Renal cortex interstitium (tissue), 11 donors: ENCODE measurements at regions not wholly inside any gene's neighbourhood (a gene's known extent, or its start where the extent isn't known, plus 50 kb on each side); places are given as distances from the start of the nearest gene placed in this dataset.

Experiments
- DNase-seq, 11 donors: peaks; one replicate each; pipeline ENCODE4 v3.0.0-alpha.2; 2013; ENCODE audit warnings: low read depth in 9 of 11, low spot score in 4 of 11; ENCODE audit errors: extremely low read depth in 1 of 11

GRCh38 chr14:104359969-104360442 lies 219.6 kb upstream of the C14orf180 start:
- DNase-seq = no peak

GRCh38 chr14:104360501-104360900 lies 219.1 kb upstream of the C14orf180 start:
- no peak for DNase-seq

- no peak for DNase-seq
These were observed 218.4 kb upstream of the C14orf180 start for GRCh38 chr14:104361101-104361591.

GRCh38 chr14:104361921-104362681 lies 217.5 kb upstream of the C14orf180 start:
- DNase-seq = no peak

GRCh38 chr14:104362761-104363605 lies 216.6 kb upstream of the C14orf180 start:
- DNase-seq = no peak

GRCh38 chr14:104363891-104364760 lies 215.4 kb upstream of the C14orf180 start:
- no peak for DNase-seq

- no peak for DNase-seq
These were observed 214.7 kb upstream of the C14orf180 start for GRCh38 chr14:104364830-104365229.

GRCh38 chr14:104366931-104367865 lies 212.4 kb upstream of the C14orf180 start:
- no peak for DNase-seq

GRCh38 chr14:104367866-104368750 lies 211.5 kb upstream of the C14orf180 start:
- no peak for DNase-seq

- DNase-seq = no peak
These were observed 210.8 kb upstream of the C14orf180 start for GRCh38 chr14:104368751-104369100.

- no peak for DNase-seq
These were observed 210.4 kb upstream of the C14orf180 start for GRCh38 chr14:104369208-104369607.

- no peak for DNase-seq
These were observed 209.2 kb upstream of the C14orf180 start for GRCh38 chr14:104370256-104370870.

GRCh38 chr14:104371031-104371430 lies 208.5 kb upstream of the C14orf180 start:
- DNase-seq = no peak

- DNase-seq = no peak
These were observed 207.6 kb upstream of the C14orf180 start for GRCh38 chr14:104371917-104372316.

GRCh38 chr14:104372390-104373054 lies 207.0 kb upstream of the C14orf180 start:
- no peak for DNase-seq
